CD4-positive, CD25-positive, alpha-beta regulatory T cell (primary cell): ENCODE measurements at regions not wholly inside any gene's neighbourhood (a gene's known extent, or its start where the extent isn't known, plus 50 kb on each side); places are given as distances from the start of the nearest gene placed in this dataset.
"Not testable (repeated sequence)": the region's sequence is repeated elsewhere in the genome, so short reads cannot be mapped to it uniquely, and the experiment has no call there.

Experiments used
- ATAC-seq, 2 donors: fragments of 150-1000 bp; cut with Tn5 transposase; one replicate each; pipeline ENCODE4 v1.10.0; 2021; ENCODE audit warnings: low read depth in 2 of 2, moderate number of reproducible peaks in 2 of 2, moderate library complexity in 1 of 2
- DNase-seq, 3 donors: peaks; one replicate each; pipeline versions ENCODE4 v3.0.0 to v3.0.0-alpha.2; 2012 to 2022; ENCODE audit warnings: mixed read lengths in 1 of 3
- H3K27ac ChIP-seq: one replicate; pipeline ENCODE4 v1.7.0; 2013; ENCODE audit warnings: mild to moderate bottlenecking, low read length; ENCODE audit not compliant: insufficient read depth, poor library complexity, severe bottlenecking
- H3K27me3 ChIP-seq: one replicate; pipeline ENCODE4 v1.7.0; 2013; ENCODE audit warnings: low read length; ENCODE audit not compliant: control insufficient read depth, insufficient read depth
- H3K36me3 ChIP-seq: one replicate; pipeline ENCODE4 v1.7.0; 2013; ENCODE audit warnings: mild to moderate bottlenecking, low read length, moderate library complexity; ENCODE audit not compliant: control insufficient read depth, insufficient read depth
- H3K4me1 ChIP-seq: 2 replicates; pipeline ENCODE4 v1.7.0; 2013; ENCODE audit warnings: mild to moderate bottlenecking, low read length; ENCODE audit not compliant: insufficient read depth, control insufficient read depth, poor library complexity, severe bottlenecking
- H3K4me3 ChIP-seq: one replicate; pipeline ENCODE4 v1.7.0; 2013; ENCODE audit warnings: low read depth, mild to moderate bottlenecking, low read length, moderate library complexity
- H3K9me3 ChIP-seq, 2 experiments: 1 replicate in 1 of 2; 2 replicates in 1 of 2; pipeline ENCODE4 v1.7.0; 2013; ENCODE audit warnings: low read length in 2 of 2, mild to moderate bottlenecking in 1 of 2, moderate library complexity in 1 of 2; ENCODE audit not compliant: control insufficient read depth in 2 of 2
- H3K27ac Mint-ChIP-seq, 3 donors: one replicate each; pipeline ENCODE4 v1.8.0; 2020 to 2022; ENCODE audit warnings: mild to moderate bottlenecking in 3 of 3, mixed read lengths in 3 of 3, moderate library complexity in 2 of 3
- H3K27me3 Mint-ChIP-seq: one replicate; pipeline ENCODE4 v1.8.0; 2022; ENCODE audit warnings: mild to moderate bottlenecking, mixed read lengths
- H3K36me3 Mint-ChIP-seq: one replicate; pipeline ENCODE4 v1.8.0; 2020; ENCODE audit warnings: mixed read lengths
- H3K4me1 Mint-ChIP-seq, 4 donors: one replicate each; pipeline ENCODE4 v1.8.0; 2020 to 2022; ENCODE audit warnings: mixed read lengths in 4 of 4, mild to moderate bottlenecking in 1 of 4
- H3K4me3 Mint-ChIP-seq, 4 donors: one replicate each; pipeline ENCODE4 v1.8.0; 2020 to 2022; ENCODE audit warnings: mild to moderate bottlenecking in 4 of 4, mixed read lengths in 4 of 4, moderate library complexity in 3 of 4
- H3K9me3 Mint-ChIP-seq, 7 donors: one replicate each; pipeline ENCODE4 v1.8.0; 2020 to 2022; ENCODE audit warnings: mixed read lengths in 7 of 7, mild to moderate bottlenecking in 3 of 7, moderate library complexity in 2 of 7

DNA sequence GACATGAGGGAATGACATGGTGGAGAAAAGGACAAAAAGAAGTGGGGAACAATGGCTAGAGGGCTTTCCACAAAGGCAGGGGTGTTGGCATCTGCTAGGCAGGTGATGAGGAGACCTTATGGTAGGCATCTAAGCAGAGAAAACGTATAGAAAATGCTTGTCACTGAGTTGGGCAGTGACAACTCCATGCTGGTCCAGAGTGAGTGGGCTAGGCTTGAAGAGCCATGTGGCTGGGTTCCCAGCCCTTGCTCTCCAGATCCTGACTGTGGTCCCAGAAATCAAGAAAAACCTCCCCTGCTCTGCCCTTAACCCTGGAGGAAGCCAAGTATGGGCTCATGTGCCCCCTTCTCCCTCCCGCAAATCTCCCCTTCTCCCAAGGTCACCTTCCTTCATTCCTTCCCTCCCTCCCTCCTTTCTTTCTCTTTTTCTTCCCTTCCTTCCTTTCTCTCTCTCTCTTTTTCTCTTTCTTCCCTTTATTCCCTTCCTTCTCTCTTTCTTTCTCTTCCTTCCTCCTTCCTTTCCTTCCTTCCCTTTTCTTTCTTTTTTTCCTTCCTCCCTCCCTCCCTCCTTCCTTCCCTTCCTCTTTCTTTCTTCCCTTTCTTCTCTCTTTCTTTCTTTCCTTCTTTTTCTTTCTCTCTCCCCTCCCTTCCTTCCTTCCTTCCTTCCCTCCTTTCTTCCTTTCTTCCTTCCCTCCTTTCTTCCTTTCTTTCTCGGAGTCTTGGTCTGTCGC, 102.8 kb downstream of the NAV1 start:
- no peak for DNase-seq
- Histone ChIP-seq H3K4me1 (no peaks in the 10 kb centered on the region), H3K27ac (no peak overlapping the region), H3K4me3 (no peak overlapping the region), H3K9me3 (no peaks in the 10 kb centered on the region), H3K27me3 (no peaks in the 10 kb centered on the region), H3K36me3 (no peaks in the 10 kb centered on the region)
- H3K4me1 Mint-ChIP-seq: no peaks in the 10 kb centered on the region
- peaks cover 14% of the 10 kb centered on the region for H3K27me3 Mint-ChIP-seq
- peaks cover 4% of the 10 kb centered on the region for H3K36me3 Mint-ChIP-seq
- no peak overlapping the region for H3K4me3 Mint-ChIP-seq
- H3K27ac Mint-ChIP-seq: no peak overlapping the region
- no peak for ATAC-seq
- H3K9me3 Mint-ChIP-seq: no peaks in the 10 kb centered on the region

DNA sequence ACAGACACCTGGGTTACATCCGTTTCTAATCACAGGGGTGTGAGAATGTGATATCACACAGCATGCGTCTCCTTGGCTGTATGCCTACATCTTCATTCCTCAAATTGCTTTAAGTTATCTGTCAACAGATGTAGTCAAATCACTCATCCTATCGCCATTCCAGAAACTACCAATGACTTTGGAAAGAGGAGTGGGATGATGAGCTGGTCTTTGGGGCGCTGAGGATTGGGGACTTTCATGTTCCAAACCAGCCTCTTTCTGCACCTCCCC, 104.8 kb downstream of the NAV1 start:
- no peaks in the 10 kb centered on the region for H3K4me1 Mint-ChIP-seq
- no peaks in the 10 kb centered on the region for H3K9me3 Mint-ChIP-seq
- H3K27ac ChIP-seq: no peak overlapping the region
- no peak overlapping the region for H3K27ac Mint-ChIP-seq
- no peaks in the 10 kb centered on the region for H3K36me3 ChIP-seq
- peaks cover 4% of the 10 kb centered on the region for H3K36me3 Mint-ChIP-seq
- no peak overlapping the region for H3K4me3 ChIP-seq
- no peaks in the 10 kb centered on the region for H3K27me3 ChIP-seq
- no peak overlapping the region for H3K4me3 Mint-ChIP-seq
- H3K27me3 Mint-ChIP-seq: peaks cover 25% of the 10 kb centered on the region
- H3K9me3 ChIP-seq: no peaks in the 10 kb centered on the region
- no peaks in the 10 kb centered on the region for H3K4me1 ChIP-seq
- DNase-seq (no peak), ATAC-seq (no peak)

DNA sequence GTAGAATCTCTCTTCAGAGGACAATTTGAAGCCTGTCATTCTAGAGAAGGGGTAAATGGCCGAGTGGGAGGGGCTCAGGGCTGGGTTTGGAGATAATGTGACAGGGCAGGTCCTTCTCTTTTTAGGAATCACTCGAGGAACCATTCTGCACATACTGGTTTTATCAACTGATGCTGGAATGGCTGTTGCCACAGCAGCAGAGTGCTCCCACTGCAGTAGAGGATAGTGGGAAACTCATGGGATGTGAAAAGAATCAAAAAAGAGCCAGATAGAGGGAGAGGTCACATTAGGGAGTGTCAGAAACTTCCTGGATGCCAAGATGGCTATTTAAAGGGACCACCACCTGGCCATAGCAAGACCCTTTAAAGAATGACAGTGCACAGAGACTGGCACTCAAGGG, 105.3 kb downstream of the NAV1 start:
- H3K4me1 Mint-ChIP-seq: no peaks in the 10 kb centered on the region

DNA sequence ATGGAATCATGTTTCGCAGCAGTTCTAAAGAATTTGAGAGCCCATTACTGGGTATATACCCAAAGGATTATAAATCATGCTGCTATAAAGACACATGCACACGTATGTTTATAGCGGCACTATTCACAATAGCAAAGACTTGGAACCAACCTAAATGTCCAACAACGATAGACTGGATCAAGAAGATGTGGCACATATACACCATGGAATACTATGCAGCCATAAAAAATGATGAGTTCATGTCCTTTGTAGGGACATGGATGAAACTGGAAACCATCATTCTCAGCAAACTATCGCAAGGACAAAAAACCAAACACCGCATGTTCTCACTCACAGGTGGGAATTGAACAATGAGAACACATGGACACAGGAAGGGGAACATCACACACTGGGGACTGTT, 106.1 kb downstream of the NAV1 start:
- H3K4me1 ChIP-seq, H3K4me3 ChIP-seq, H3K9me3 ChIP-seq, H3K4me3 Mint-ChIP-seq, H3K27ac ChIP-seq, H3K36me3 Mint-ChIP-seq, H3K27ac Mint-ChIP-seq, H3K36me3 ChIP-seq, DNase-seq, H3K9me3 Mint-ChIP-seq, H3K4me1 Mint-ChIP-seq, H3K27me3 ChIP-seq, ATAC-seq: not testable (repeated sequence)
- peaks cover 28% of the 10 kb centered on the region for H3K27me3 Mint-ChIP-seq

More for the DNA sequence above, 105.3 kb downstream of the NAV1 start:
- no peak for DNase-seq
- no peak overlapping the region for H3K27ac Mint-ChIP-seq
- H3K27me3 Mint-ChIP-seq: peaks cover 25% of the 10 kb centered on the region
- H3K9me3 Mint-ChIP-seq: no peaks in the 10 kb centered on the region
- ATAC-seq: no peak
- H3K4me3 ChIP-seq: no peak overlapping the region
- no peaks in the 10 kb centered on the region for H3K9me3 ChIP-seq
- no peaks in the 10 kb centered on the region for H3K36me3 ChIP-seq
- no peaks in the 10 kb centered on the region for H3K4me1 ChIP-seq
- H3K4me3 Mint-ChIP-seq: no peak overlapping the region
- H3K36me3 Mint-ChIP-seq: peaks cover 4% of the 10 kb centered on the region
- no peaks in the 10 kb centered on the region for H3K27me3 ChIP-seq
- H3K27ac ChIP-seq: no peak overlapping the region

DNA sequence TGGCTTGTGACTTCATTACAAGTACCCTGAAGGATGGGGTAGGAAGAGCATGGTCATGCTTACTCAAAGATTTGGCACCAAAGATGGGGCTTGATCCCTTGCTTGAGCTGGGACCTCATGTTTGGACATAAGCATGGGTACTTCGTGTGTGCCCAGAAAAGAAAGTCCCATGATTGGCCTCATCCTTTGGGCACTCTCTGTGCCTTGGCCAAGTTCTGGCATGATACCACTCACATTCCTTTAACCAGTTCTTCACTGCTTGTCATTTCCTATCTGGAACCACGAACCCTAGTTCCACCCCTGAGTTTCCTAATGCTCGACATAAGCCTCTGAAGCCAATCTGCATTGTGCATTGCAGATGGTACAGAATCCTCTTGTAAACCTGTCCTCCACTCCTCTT, 107.0 kb downstream of the NAV1 start:
- no peaks in the 10 kb centered on the region for H3K27me3 ChIP-seq
- no peaks in the 10 kb centered on the region for H3K9me3 ChIP-seq
- H3K4me1 Mint-ChIP-seq: peaks cover 0 to 6% (median 0%) of the 10 kb centered on the region in 4 donors
- no peak overlapping the region for H3K4me3 ChIP-seq
- peaks cover 4% of the 10 kb centered on the region for H3K36me3 Mint-ChIP-seq
- no peak for ATAC-seq
- no peak overlapping the region for H3K4me3 Mint-ChIP-seq
- no peaks in the 10 kb centered on the region for H3K36me3 ChIP-seq
- no peaks in the 10 kb centered on the region for H3K4me1 ChIP-seq
- no peak overlapping the region for H3K27ac ChIP-seq
- DNase-seq: no peak
- H3K27ac Mint-ChIP-seq: no peak overlapping the region
- H3K27me3 Mint-ChIP-seq: peaks cover 28% of the 10 kb centered on the region
- H3K9me3 Mint-ChIP-seq: peaks cover 0 to 2% (median 0%) of the 10 kb centered on the region in 7 donors

DNA sequence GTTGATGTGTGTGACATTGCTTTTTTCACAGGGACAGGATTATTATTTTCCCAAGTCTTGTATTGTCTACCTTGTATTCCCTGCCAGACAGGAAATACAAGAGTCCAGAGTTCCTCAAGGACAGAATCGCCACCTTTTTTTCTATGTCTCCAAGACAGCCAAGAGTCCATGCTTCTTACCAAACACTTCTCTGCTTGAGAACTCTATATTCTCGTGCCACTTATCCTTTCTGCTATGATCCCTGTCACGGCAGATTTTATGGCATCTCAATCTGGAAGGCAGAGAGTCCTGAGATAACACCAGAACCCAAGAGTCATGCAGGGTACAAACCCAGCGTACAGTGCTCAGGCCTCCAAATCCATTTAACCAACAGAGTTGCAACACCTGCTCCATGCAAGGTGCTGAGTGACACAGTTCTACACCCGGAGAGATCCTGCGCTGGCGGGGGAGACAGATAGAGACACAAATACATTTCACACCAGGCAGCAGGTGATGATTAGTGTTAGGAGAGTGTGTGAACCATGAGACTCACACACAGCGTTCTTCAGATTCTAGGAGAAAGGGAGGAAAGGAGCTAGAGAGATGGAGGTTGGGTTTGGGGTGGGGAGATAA, 107.6 kb downstream of the NAV1 start:
- Histone ChIP-seq H3K27ac (no peak overlapping the region), H3K27me3 (no peaks in the 10 kb centered on the region), H3K36me3 (no peaks in the 10 kb centered on the region), H3K4me1 (no peaks in the 10 kb centered on the region), H3K9me3 (no peaks in the 10 kb centered on the region), H3K4me3 (no peak overlapping the region)
- DNase-seq (no peak), ATAC-seq (no peak)
- H3K4me3 Mint-ChIP-seq: no peak overlapping the region
- peaks cover 4% of the 10 kb centered on the region for H3K36me3 Mint-ChIP-seq
- peaks cover 31% of the 10 kb centered on the region for H3K27me3 Mint-ChIP-seq
- no peak overlapping the region for H3K27ac Mint-ChIP-seq
- H3K9me3 Mint-ChIP-seq: peaks cover 0 to 2% (median 0%) of the 10 kb centered on the region in 7 donors
- peaks cover 0 to 6% (median 0%) of the 10 kb centered on the region in 4 donors for H3K4me1 Mint-ChIP-seq

DNA sequence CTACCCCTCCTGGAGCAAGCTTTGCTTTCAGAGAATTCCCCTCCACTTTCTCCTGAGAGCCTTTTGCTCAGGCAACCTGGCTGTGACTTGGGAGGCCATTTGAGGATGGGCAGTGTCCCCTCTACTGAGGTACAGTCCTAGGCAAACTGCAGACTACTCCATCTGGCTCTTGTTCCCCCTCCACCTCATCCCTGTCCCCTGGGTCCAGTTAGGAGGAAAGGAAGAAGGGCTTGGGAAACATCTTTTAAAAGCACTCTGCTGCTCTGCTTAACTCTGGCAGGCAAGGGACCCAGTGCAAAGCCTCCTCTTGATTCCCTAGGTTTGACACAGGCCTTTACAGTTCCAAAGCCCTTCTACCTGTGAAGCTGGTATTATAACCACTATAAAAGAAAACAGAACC, 108.2 kb downstream of the NAV1 start:
- peaks cover 0 to 2% (median 0%) of the 10 kb centered on the region in 7 donors for H3K9me3 Mint-ChIP-seq

DNA sequence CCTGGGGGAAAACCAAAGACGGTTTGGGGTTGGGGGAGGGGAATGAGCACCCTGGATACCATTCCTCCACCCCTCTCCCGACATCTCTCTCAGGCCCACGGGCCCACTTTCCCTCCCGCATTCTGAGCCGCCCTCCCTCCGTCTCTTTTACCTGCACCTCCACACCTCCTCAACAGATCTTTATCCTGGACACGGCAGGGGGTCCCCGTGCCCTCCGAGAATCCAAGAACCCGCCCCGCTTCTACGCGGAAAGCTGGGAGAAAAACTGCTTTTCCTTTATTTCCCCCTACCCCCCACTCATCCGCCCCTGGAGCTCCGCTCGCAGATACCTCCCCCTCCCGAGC, 108.8 kb downstream of the NAV1 start:
- no peak for ATAC-seq
- Mint-ChIP-seq H3K9me3 (peaks cover 0 to 2% (median 0%) of the 10 kb centered on the region in 7 donors), H3K27ac (no peak overlapping the region), H3K36me3 (peaks cover 4% of the 10 kb centered on the region), H3K27me3 (peaks cover 34% of the 10 kb centered on the region), H3K4me3 (no peak overlapping the region), H3K4me1 (peaks cover 0 to 6% (median 0%) of the 10 kb centered on the region in 4 donors)
- Histone ChIP-seq H3K4me3 (no peak overlapping the region), H3K27me3 (no peaks in the 10 kb centered on the region), H3K4me1 (no peaks in the 10 kb centered on the region), H3K27ac (no peak overlapping the region), H3K36me3 (no peaks in the 10 kb centered on the region), H3K9me3 (no peaks in the 10 kb centered on the region)
- no peak for DNase-seq

More for the DNA sequence above, 108.2 kb downstream of the NAV1 start:
- DNase-seq (no peak), ATAC-seq (no peak)
- Histone ChIP-seq H3K4me1 (no peaks in the 10 kb centered on the region), H3K36me3 (no peaks in the 10 kb centered on the region), H3K27ac (no peak overlapping the region), H3K27me3 (no peaks in the 10 kb centered on the region), H3K4me3 (no peak overlapping the region), H3K9me3 (no peaks in the 10 kb centered on the region)
- Mint-ChIP-seq H3K27me3 (peaks cover 34% of the 10 kb centered on the region), H3K4me1 (peaks cover 0 to 6% (median 0%) of the 10 kb centered on the region in 4 donors), H3K4me3 (no peak overlapping the region), H3K27ac (no peak overlapping the region), H3K36me3 (peaks cover 4% of the 10 kb centered on the region)
